A673 (cell line): ENCODE measurements at regions not wholly inside any gene's neighbourhood (a gene's known extent, or its start where the extent isn't known, plus 50 kb on each side); places are given as distances from the start of the nearest gene placed in this dataset.

Experiments
- CTCF ChIP-seq: fragments of 300-800, 200-600 bp; sonication (generic); conservative IDR thresholded peaks from 2 replicates; pipeline ENCODE4 v1.5.1; 2017; ENCODE audit warnings: low read depth, mild to moderate bottlenecking, antibody characterized with exemption, low read length, moderate library complexity, mixed read lengths
- EZH2 ChIP-seq: fragments of 200-600 bp; sonication (generic); IDR thresholded peaks from 2 replicates; pipeline ENCODE4 v1.6.1; 2017; ENCODE audit warnings: borderline replicate concordance, low read depth, mild to moderate bottlenecking, mixed read lengths, antibody characterized with exemption, low read length; ENCODE audit not compliant: poor library complexity, severe bottlenecking

GRCh38 chr13:60227158-60227557 lies 63.4 kb upstream of the DIAPH3 start:
- TF ChIP-seq CTCF (no peak), EZH2 (no peak)
